Naive B cell (primary cell): ENCODE measurements at regions not wholly inside any gene's neighbourhood (a gene's known extent, or its start where the extent isn't known, plus 50 kb on each side); places are given as distances from the start of the nearest gene placed in this dataset.
A peak's percentile ranks its signal among the peaks of the same experiment; 100 is the strongest.

Experiments used
- ATAC-seq, 2 donors: fragments of 150-1000 bp; cut with Tn5 transposase; 2 replicates each; pipeline ENCODE4 v1.10.0; 2021; ENCODE audit warnings: low read depth in 2 of 2, mild to moderate bottlenecking in 2 of 2, moderate library complexity in 2 of 2
- DNase-seq: peaks from one replicate; pipeline ENCODE4 v3.0.0; 2022
- H3K27ac Mint-ChIP-seq, 6 donors: one replicate each; pipeline ENCODE4 v1.8.0; 2020 to 2022; ENCODE audit warnings: mild to moderate bottlenecking in 6 of 6, mixed read lengths in 6 of 6, moderate library complexity in 5 of 6, inconsistent platforms in 2 of 6
- H3K27me3 Mint-ChIP-seq, 3 donors: one replicate each; pipeline ENCODE4 v1.8.0; 2021 to 2022; ENCODE audit warnings: mixed read lengths in 3 of 3, mild to moderate bottlenecking in 1 of 3
- H3K36me3 Mint-ChIP-seq, 2 donors: one replicate each; pipeline ENCODE4 v1.8.0; 2020 to 2022; ENCODE audit warnings: mixed read lengths in 2 of 2, inconsistent platforms in 1 of 2, mild to moderate bottlenecking in 1 of 2
- H3K4me1 Mint-ChIP-seq, 3 donors: one replicate each; pipeline ENCODE4 v1.8.0; 2020 to 2022; ENCODE audit warnings: mixed read lengths in 3 of 3, inconsistent platforms in 1 of 3, mild to moderate bottlenecking in 1 of 3, moderate library complexity in 1 of 3
- H3K4me3 Mint-ChIP-seq, 8 donors: one replicate each; pipeline ENCODE4 v1.8.0; 2020 to 2022; ENCODE audit warnings: mild to moderate bottlenecking in 8 of 8, mixed read lengths in 8 of 8, moderate library complexity in 8 of 8, inconsistent platforms in 2 of 8
- H3K9me3 Mint-ChIP-seq, 7 donors: one replicate each; pipeline ENCODE4 v1.8.0; 2020 to 2022; ENCODE audit warnings: mixed read lengths in 7 of 7, mild to moderate bottlenecking in 5 of 7, inconsistent platforms in 2 of 7, moderate library complexity in 1 of 7

DNA sequence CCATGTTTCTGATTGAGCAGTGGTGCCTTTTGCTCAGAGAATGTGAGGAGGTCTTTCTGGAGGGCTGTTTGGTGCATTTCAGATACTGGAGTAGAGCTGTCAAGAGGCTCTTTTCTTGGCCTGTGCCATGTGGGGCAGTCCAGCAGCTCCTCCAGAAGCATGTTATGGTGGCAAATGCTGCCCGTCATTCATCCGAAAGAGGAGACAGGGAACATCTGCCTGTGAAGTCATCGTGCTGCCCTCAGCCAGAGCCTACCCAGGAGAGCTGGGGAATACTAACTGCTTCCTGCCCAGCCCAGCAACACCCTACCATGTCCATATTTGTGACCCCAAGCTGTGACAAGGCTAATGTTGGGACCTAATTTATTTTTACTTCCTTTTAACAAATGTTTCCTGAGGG is 82.2 kb upstream of the SLC6A6 start:
- H3K27ac Mint-ChIP-seq = peak overlapping the region in 1 of 6 donors; percentile 6
- H3K9me3 Mint-ChIP-seq = peaks cover 5 to 28% (median 10%) of the 10 kb centered on the region in 7 donors
- H3K4me1 Mint-ChIP-seq = peaks cover 0 to 4% (median 0%) of the 10 kb centered on the region in 3 donors
- peaks cover 0 to 9% of the 10 kb centered on the region in 2 donors for H3K36me3 Mint-ChIP-seq
- no peak for DNase-seq
- no peak overlapping the region for H3K4me3 Mint-ChIP-seq
- H3K27me3 Mint-ChIP-seq = peaks cover under 1 to 22% (median 18%) of the 10 kb centered on the region in 3 donors
- ATAC-seq = no peak

DNA sequence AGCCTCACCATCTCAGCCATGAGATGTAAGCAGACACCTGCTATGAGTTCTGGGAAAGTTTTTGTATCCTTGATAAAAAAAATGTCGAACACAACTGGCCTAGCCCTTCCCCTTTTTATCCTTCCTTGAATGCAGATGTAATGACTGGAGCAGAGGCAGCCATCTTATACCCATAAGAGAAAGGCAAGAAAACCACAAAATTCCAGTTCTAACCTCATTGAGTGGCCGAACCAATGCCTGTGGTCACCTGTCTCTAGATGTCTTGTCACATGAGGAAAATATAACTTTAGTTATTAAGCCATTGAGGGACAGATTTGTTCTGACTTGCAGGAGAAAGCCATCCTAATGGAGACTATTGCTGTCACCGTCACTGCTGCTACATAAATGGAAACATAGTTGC is 80.4 kb upstream of the SLC6A6 start:
- no peak overlapping the region for H3K27ac Mint-ChIP-seq
- H3K9me3 Mint-ChIP-seq = peaks cover 5 to 28% (median 10%) of the 10 kb centered on the region in 7 donors
- ATAC-seq = no peak
- peaks cover 0 to 9% of the 10 kb centered on the region in 2 donors for H3K36me3 Mint-ChIP-seq
- no peak for DNase-seq
- peaks cover 0 to 4% (median 0%) of the 10 kb centered on the region in 3 donors for H3K4me1 Mint-ChIP-seq
- H3K27me3 Mint-ChIP-seq = peaks cover 0 to 19% (median 16%) of the 10 kb centered on the region in 3 donors
- H3K4me3 Mint-ChIP-seq = no peak overlapping the region

DNA sequence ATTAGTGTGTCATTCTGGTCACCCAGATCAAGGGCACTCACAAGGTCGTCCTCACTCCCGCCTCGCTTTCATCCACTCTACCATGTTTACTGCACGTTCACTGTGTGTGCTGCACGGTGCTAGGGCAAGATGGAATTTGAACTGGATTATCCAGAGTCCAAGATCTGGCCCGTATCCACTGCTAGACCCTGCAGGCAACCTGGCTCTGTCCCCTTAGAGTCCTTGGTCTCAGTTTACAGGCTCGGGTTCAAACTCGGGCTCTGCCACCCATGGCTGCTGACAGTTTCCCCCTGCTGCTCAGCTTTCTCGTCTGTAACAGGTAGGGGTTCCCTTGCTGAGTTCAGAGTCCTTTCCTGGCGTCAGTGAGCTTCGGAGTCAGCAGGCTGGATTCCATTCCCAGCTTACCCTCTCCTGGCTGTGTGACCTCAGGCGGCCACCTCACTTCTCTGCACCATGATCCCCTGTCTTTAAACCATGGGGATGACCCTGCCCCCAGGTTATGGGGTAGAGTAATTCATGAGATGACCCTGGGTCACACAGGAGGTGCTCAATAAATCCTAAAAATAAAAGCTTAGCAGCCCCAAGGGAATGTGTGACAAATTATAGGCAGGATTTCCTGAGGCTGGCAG is 79.6 kb upstream of the SLC6A6 start:
- Mint-ChIP-seq H3K27me3 (peaks cover 0 to 19% (median 16%) of the 10 kb centered on the region in 3 donors), H3K27ac (no peak overlapping the region)

DNA sequence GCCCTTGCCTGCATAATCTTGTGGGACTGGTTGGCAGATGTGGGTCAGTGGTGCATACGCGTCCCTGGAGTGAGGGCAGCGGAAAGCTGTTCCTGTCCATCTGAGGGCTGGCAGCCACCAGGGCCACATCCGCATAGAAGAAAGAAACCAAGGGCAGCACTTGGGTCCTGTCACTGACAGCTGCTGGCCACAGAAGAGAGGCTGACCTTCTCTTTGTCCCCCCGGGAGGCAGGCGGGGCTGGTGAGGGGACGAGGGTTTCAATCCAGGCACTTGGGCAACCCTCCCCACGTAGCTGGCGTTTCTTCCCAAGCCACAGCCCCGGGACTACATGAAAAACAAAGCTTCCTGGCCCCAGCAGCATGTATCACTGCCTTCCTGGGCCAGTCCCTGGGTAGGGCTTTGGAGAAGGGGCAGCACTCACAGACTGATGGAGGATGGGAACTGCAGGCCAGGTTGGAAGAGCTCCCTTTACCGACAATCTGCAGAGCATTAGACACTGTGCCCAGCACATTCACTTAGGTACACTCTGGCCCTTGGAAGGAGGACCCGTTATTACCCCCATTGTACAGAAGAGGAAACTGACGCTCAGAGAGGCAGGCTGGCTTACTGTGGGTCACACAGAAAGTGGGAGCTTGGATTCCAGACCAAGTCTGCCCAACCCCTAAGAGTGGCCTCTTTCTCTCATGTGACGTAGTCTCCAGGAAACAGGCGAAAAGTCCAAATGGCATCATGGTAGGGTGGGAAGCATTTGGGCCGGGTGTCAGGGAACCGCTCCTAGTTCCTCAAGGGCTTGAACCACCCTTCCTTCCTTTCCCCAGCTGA is 78.8 kb upstream of the SLC6A6 start:
- ATAC-seq (no peak), DNase-seq (no peak)
- no peak overlapping the region for H3K4me3 Mint-ChIP-seq
- H3K36me3 Mint-ChIP-seq = peaks cover 0 to 9% of the 10 kb centered on the region in 2 donors
- peaks cover 3 to 21% (median 19%) of the 10 kb centered on the region in 3 donors for H3K27me3 Mint-ChIP-seq
- H3K27ac Mint-ChIP-seq = no peak overlapping the region
- peaks cover 5 to 32% (median 11%) of the 10 kb centered on the region in 7 donors for H3K9me3 Mint-ChIP-seq
- H3K4me1 Mint-ChIP-seq = peaks cover 0 to 4% (median 0%) of the 10 kb centered on the region in 3 donors

More for the DNA sequence above, 79.6 kb upstream of the SLC6A6 start:
- ATAC-seq (no peak), DNase-seq (no peak)
- Mint-ChIP-seq H3K36me3 (peaks cover 0 to 9% of the 10 kb centered on the region in 2 donors), H3K4me3 (no peak overlapping the region), H3K4me1 (peaks cover 0 to 4% (median 0%) of the 10 kb centered on the region in 3 donors), H3K9me3 (peaks cover 5 to 28% (median 10%) of the 10 kb centered on the region in 7 donors)

DNA sequence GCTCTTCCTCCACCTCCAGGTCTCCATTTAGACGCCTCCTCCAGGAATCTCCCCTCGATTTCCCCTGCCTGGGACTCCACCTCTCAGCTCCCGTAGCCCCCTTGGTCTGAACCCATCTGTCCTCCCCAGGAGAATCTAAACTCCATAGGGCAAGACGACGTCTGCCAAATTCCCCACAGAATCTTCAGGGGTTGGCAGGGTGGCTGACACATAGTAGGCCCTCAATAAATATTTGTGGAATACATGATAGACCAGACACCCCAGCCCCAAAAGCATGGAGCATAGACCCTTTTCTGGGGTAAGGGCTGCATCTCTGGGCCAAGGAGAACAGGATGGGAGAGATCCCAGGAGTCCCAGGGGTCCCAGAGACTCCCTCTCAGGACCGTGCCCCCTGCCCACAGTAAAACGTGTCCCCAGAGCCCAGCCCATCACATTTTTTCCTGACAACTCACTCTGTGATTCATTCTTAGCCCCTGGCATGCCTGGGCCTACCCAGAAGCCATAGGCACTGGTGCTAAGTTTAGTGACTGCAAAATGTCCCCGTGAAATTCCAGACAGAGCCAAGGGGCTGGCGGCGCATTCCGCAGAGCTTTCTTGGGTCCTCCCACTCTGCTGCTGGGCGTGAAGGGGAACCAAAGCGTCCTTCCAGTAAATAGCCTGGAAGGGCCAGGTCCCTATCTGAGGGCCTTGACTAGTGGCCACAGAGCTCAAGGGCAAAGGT is 78.0 kb upstream of the SLC6A6 start:
- Mint-ChIP-seq H3K36me3 (peaks cover 0 to 9% of the 10 kb centered on the region in 2 donors), H3K9me3 (peaks cover 5 to 32% (median 9%) of the 10 kb centered on the region in 7 donors), H3K4me3 (no peak overlapping the region), H3K27me3 (peaks cover 3 to 21% (median 19%) of the 10 kb centered on the region in 3 donors), H3K27ac (no peak overlapping the region), H3K4me1 (peaks cover 0 to 3% (median 2%) of the 10 kb centered on the region in 3 donors)
- DNase-seq = no peak
- ATAC-seq = no peak

DNA sequence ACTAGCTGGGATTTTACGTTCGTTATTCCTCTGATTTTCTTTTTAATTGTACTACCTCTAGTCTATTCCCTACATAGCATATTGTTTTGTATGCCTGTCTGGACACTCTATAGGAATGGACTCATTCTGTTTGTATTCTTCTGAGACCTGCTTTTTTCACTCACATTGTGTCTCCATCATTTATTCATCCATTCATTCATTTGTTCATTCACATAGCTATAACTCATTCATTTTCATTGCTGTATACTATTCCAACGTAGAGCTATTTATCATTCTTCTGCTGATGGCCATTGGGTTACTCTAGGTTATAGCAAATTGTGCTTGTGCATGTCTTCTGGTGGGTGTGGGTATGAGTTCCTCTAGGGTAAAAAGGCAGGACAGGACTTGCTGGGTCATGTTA is 74.0 kb upstream of the SLC6A6 start:
- Mint-ChIP-seq H3K4me1 (peaks cover 0 to 4% (median 0%) of the 10 kb centered on the region in 3 donors), H3K27me3 (peaks cover 3 to 18% (median 15%) of the 10 kb centered on the region in 3 donors), H3K36me3 (no peaks in the 10 kb centered on the region), H3K27ac (no peak overlapping the region), H3K4me3 (no peak overlapping the region), H3K9me3 (peaks cover 0 to 7% (median 4%) of the 10 kb centered on the region in 7 donors)
- DNase-seq (no peak), ATAC-seq (no peak)

DNA sequence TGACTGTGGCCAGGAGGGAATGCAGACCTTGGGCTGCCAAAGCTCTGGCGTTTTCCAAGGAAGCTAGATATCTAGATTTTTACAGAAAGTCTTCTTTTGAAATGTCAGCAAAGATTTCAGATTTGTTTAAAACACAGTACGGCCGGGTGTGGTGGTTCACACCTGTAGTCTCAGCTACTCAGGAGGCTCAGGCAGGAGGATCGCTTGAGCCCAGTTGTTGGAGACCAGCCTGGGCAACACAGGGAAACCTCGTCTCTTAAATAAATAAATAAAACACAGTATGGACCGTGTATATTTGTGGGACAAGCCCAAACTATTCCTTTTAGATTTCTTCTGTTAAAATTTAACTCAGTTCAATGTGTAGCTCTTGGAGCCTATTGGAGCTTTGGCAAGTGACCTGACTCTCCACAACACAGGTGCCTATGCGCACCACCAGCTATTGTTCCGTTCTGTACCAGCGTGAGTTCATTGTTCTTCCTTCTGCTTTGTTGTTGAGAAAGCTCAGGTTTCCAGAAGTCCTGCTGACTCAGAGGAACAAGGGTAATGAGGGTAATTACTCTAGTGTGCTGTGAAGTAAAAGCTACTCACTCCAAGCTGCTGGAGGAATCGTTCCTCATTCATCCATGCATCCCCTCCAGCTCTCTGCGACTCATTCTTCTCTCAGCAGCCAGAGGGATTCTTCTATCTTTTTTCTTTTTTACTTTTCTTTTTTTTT is 73.1 kb upstream of the SLC6A6 start:
- H3K27ac Mint-ChIP-seq = peak overlapping the region in 2 of 6 donors; percentile 42 to 64
- no peak overlapping the region for H3K4me3 Mint-ChIP-seq
- no peaks in the 10 kb centered on the region for H3K36me3 Mint-ChIP-seq
- H3K9me3 Mint-ChIP-seq = peaks cover 0 to 7% (median 4%) of the 10 kb centered on the region in 7 donors
- peaks cover 3 to 10% (median 7%) of the 10 kb centered on the region in 3 donors for H3K27me3 Mint-ChIP-seq
- ATAC-seq = no peak
- H3K4me1 Mint-ChIP-seq = peaks cover 0 to 4% (median 0%) of the 10 kb centered on the region in 3 donors
- DNase-seq = no peak

DNA sequence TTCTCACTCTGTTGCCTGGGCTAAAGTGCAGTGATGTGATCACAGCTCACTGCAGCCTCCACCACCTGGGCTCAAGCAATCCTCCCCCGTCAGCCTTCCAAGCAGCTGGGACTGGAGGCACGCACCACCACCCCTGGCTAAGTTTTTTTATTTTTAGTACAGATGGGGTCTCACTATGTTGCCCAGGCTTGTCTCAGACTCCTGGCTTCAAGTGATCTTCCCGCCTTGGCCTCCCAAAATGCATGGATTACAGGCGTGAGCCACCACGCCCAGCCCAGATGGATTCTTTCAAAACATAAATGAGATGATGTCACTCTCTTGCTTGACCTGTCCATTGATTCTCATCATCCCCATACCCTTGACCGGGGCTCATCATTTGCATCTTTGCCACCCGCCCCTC is 72.6 kb upstream of the SLC6A6 start:
- ATAC-seq (no peak), DNase-seq (no peak)
- H3K9me3 Mint-ChIP-seq = peaks cover 0 to 7% (median 4%) of the 10 kb centered on the region in 7 donors
- H3K4me1 Mint-ChIP-seq = peaks cover 0 to 4% (median 0%) of the 10 kb centered on the region in 3 donors
- H3K27ac Mint-ChIP-seq = peak overlapping the region in 2 of 6 donors; percentile 42 to 58
- H3K4me3 Mint-ChIP-seq = peak overlapping the region in 1 of 8 donors; percentile 71
- H3K27me3 Mint-ChIP-seq = peaks cover 3 to 5% (median 5%) of the 10 kb centered on the region in 3 donors
- H3K36me3 Mint-ChIP-seq = no peaks in the 10 kb centered on the region

DNA sequence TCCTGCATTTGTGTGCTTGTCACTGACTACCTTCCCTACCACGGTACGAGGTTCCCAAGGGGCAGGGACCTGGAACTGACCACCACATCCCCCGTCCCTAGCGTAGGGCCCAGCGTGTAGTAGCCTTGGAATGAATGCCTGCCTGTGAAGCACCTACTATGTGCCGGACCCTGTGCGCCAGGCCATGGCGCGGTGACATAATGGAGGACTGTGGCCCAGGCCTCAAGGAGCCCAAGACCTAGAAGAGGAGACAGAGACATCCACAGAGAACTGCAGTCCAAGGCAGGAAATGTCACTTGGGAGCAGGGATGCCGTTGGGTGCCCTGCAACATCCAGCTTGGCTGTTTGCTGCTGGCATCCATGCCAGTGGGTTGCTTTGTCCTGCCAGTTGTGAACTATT is 71.9 kb upstream of the SLC6A6 start:
- H3K9me3 Mint-ChIP-seq = peaks cover 0 to 7% (median 4%) of the 10 kb centered on the region in 7 donors
- H3K4me1 Mint-ChIP-seq = peaks cover 0 to 4% (median 0%) of the 10 kb centered on the region in 3 donors
- ATAC-seq (no peak), DNase-seq (no peak)
- H3K27me3 Mint-ChIP-seq = peaks cover 0 to 5% (median 3%) of the 10 kb centered on the region in 3 donors
- no peaks in the 10 kb centered on the region for H3K36me3 Mint-ChIP-seq
- peak overlapping the region in 1 of 8 donors; percentile 71 for H3K4me3 Mint-ChIP-seq
- no peak overlapping the region for H3K27ac Mint-ChIP-seq

DNA sequence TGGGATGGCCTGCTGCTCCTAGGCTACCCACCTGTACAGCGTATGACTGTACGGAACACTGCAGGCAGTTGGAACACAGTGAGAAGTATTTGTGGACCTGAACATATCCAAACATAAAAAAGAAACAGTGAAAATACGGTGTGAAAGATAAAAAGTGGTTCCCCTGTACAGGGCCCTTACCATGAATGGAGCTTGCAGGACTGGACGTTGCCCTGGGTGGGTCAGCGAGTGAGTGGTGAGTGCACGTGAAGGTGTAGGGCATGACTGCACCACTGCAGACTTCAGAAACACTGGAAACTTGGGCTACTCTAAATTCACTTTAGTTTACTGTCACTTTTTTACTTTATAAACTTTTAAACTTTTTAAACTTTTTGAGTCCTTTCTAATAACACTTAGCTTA is 71.2 kb upstream of the SLC6A6 start:
- ATAC-seq = no peak
- peaks cover 0 to 5% (median 3%) of the 10 kb centered on the region in 3 donors for H3K27me3 Mint-ChIP-seq
- H3K27ac Mint-ChIP-seq = no peak overlapping the region

DNA sequence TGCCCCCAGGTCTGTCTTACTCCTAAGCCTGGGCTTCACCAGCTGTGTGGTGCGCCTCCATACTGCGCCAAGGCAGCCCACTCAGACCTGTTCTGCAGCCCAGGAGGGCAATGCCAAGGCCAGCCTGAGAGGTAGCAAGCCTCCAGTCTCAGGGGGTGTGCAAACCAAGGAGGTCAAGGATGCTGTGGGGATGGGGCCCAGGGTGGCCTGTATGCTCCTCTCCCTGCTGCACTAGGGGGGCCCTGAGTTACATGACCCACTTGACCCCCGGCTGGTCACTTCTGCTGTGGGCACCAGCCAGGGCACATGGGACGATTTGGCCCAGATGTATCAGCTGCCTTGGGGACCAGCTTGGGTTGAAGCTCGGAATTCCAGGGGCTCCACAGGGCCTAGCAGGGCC is 70.0 kb upstream of the SLC6A6 start:
- no peak for ATAC-seq
- H3K4me3 Mint-ChIP-seq = no peak overlapping the region
- no peak overlapping the region for H3K27ac Mint-ChIP-seq
- peaks cover 0 to 7% (median 4%) of the 10 kb centered on the region in 7 donors for H3K9me3 Mint-ChIP-seq
- DNase-seq = no peak
- H3K27me3 Mint-ChIP-seq = peaks cover 0 to 10% (median 3%) of the 10 kb centered on the region in 3 donors
- H3K36me3 Mint-ChIP-seq = no peaks in the 10 kb centered on the region
- H3K4me1 Mint-ChIP-seq = peaks cover 0 to 4% (median 0%) of the 10 kb centered on the region in 3 donors

More for the DNA sequence above, 71.2 kb upstream of the SLC6A6 start:
- Mint-ChIP-seq H3K36me3 (no peaks in the 10 kb centered on the region), H3K9me3 (peaks cover 0 to 7% (median 4%) of the 10 kb centered on the region in 7 donors), H3K4me3 (no peak overlapping the region), H3K4me1 (peaks cover 0 to 4% (median 0%) of the 10 kb centered on the region in 3 donors)
- DNase-seq = no peak

DNA sequence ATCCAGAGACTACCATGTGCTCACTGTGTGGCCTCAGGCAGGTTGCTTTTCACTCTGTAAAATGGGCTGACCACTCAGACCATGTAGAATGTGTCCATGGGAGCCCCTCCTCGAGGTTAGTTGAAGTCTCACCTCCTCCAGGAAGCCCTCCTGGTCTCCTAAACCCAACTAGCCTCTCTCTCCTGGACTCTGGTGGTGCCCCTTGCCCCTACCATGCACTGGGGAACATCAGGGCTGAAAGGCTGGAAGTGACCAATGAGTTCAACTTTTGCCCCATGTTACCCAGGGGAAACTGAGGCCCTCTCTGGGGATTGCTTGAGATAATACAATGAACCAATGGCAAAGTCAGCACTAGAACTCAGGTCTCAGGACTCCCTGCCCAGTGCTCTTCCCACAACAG is 69.2 kb upstream of the SLC6A6 start:
- ATAC-seq (no peak), DNase-seq (no peak)
- peaks cover 0 to 7% (median 4%) of the 10 kb centered on the region in 7 donors for H3K9me3 Mint-ChIP-seq
- peaks cover 0 to 4% (median 0%) of the 10 kb centered on the region in 3 donors for H3K4me1 Mint-ChIP-seq
- H3K4me3 Mint-ChIP-seq = no peak overlapping the region
- H3K27me3 Mint-ChIP-seq = peaks cover 0 to 16% (median 3%) of the 10 kb centered on the region in 3 donors
- H3K36me3 Mint-ChIP-seq = no peaks in the 10 kb centered on the region
- H3K27ac Mint-ChIP-seq = peak overlapping the region in 1 of 6 donors; percentile 83
